Fibroblast of the aortic adventitia (primary cell): ENCODE measurements at regions not wholly inside any gene's neighbourhood (a gene's known extent, or its start where the extent isn't known, plus 50 kb on each side); places are given as distances from the start of the nearest gene placed in this dataset.

Experiments
- DNase-seq: peaks from one replicate; pipeline ENCODE4 v3.0.0-alpha.2; 2010; ENCODE audit warnings: low read depth
- H3K4me3 ChIP-seq: 2 replicates; pipeline ENCODE4 v1.5.1; 2011; ENCODE audit warnings: low read depth, mild to moderate bottlenecking, control low read depth, low read length, moderate library complexity
- TF ChIP-seq, protein P1 (sequence below): IDR thresholded peaks from 2 replicates; pipeline ENCODE4 v1.5.1; 2011; ENCODE audit warnings: mild to moderate bottlenecking, low read length, control low read depth, inconsistent platforms; ENCODE audit not compliant: insufficient read depth

DNA sequence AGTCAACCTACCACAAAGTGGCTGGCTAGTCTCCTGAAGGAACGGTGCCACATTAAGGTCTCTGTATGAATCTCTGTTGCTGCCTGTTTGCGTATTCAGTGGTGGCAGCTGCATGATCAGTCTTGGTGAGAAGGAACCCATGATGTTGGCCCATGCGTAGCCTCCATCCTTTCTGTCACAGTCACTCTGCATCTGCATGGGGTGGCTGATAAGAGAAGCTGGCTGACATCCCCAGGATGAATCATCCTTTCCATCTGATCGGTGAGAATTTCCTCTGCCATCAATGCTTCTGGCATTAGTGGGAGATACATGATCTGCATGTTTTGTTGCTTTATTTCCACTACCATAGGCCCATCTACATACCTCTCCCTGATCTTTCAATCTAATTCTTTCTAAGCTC, 199.0 kb upstream of the NECTIN1 start:
- TF ChIP-seq, protein P1, sequence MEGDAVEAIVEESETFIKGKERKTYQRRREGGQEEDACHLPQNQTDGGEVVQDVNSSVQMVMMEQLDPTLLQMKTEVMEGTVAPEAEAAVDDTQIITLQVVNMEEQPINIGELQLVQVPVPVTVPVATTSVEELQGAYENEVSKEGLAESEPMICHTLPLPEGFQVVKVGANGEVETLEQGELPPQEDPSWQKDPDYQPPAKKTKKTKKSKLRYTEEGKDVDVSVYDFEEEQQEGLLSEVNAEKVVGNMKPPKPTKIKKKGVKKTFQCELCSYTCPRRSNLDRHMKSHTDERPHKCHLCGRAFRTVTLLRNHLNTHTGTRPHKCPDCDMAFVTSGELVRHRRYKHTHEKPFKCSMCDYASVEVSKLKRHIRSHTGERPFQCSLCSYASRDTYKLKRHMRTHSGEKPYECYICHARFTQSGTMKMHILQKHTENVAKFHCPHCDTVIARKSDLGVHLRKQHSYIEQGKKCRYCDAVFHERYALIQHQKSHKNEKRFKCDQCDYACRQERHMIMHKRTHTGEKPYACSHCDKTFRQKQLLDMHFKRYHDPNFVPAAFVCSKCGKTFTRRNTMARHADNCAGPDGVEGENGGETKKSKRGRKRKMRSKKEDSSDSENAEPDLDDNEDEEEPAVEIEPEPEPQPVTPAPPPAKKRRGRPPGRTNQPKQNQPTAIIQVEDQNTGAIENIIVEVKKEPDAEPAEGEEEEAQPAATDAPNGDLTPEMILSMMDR = no peak
- DNase-seq = no peak
- H3K4me3 ChIP-seq = no peak overlapping the region

DNA sequence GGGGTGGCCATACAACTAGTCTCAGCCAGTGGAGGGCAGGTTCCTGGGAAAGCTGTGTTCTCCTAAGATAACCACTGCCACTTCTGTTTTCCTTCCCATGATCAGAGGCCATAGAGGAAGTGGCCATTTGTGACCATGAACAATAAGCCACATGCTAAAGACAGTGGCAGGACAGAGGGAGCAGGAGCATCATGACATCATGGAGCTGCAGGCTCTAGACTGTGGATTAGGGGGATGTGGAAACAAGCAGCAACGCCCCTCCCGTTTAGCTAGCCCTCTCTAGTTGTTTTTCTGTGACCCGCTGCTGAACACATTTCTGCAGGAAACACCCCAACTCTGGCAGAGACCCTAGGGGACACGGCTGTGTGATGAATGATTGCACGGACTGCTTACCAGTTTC, 195.0 kb upstream of the NECTIN1 start:
- TF ChIP-seq, protein P1 = no peak
- H3K4me3 ChIP-seq = no peak overlapping the region
- DNase-seq = no peak

DNA sequence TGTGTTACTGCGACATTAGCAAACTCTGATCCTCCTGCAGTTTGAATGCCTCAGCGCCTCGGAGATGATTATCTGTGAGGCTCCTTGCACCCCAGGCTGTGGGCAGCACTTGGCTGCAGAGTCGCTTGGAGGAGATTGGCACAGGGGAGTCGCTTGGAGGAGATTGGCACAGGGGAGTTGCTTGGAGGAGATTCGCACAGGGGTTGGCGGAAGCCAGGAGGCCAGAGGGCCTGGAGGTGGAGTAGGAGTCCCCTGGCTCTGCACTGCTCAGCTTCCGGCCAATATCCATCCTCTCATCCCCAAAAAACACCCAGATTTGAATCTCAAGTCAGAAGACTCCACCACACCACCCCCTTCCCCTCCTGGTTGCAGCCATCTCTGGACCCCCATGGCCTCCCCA, 192.6 kb upstream of the NECTIN1 start:
- no peak for DNase-seq
- no peak overlapping the region for H3K4me3 ChIP-seq
- TF ChIP-seq, protein P1 = no peak

DNA sequence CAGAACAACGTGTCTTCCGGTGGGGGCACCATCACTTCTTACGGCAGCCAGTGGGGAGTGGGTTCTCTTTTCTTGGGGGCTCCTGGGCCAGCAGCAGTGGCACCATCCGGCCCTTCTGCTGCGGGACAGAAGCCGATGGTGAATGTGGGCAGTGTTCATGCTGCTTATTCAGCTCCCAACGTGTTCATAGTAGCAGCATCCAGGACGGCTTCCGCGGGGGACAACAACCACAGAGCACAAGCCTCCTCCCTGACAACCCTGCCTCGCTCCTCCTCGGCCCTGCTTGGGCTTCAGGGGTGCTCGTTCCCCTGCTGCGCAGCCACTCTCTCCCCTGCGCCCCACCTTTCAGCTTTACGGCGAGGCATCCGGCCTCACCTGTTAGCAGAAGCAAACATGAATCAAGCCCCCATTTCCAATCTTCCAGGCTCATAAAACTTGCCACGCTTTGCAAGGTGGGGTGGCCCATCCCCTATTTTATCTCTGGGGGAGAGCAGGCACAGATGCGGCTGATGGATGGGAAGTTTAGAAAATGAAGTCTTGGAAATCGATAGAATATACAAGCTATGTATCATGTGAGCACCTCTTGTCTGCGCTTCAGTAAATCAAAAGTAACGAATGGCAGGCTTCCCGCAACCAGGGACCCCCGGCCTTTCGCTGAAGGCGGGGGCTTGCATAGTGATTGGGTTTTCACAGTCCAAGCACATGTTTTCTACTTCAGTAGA, 191.8 kb upstream of the NECTIN1 start:
- H3K4me3 ChIP-seq = no peak overlapping the region
- DNase-seq = no peak
- TF ChIP-seq, protein P1 = no peak

DNA sequence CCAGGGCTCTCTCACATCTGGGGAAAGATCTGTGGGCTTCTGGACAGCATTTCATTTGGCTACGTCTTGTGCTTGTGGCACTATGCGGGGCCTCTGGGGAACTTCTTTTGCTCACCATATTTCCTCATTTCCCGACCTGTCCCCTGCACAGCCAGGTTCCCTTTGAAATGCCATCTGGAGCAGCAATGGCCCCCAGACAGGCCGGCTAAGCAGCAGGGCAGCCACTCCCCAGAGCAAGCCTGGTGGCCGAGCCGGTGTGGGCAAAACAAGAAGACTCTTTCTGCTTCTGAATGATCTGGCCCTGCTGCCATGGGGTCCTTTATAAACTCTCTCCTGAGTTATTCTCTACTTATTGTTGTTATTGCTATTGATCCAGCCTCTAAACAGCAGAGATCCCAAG, 190.7 kb upstream of the NECTIN1 start:
- DNase-seq = no peak
- H3K4me3 ChIP-seq = no peak overlapping the region
- TF ChIP-seq, protein P1 = no peak

DNA sequence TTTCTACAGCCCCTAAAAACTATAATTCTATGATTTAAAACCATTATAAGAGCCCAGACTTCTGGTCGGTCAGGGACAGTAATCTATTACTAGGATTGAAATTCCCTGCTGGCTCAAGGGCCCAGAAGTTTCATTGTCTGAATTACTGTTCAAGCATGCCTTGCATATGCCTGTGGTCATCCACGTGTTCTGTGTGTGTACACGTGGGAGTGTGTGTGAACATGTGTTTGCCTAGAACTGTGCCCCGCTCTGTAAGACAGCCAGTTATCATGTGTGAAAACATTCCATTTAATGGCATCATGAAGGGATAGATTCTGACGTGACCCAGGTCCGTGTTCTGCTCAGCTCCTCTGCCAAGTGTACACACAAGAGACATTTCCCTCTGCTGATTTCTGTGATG, 189.3 kb upstream of the NECTIN1 start:
- H3K4me3 ChIP-seq = no peak overlapping the region
- TF ChIP-seq, protein P1 = no peak
- no peak for DNase-seq

DNA sequence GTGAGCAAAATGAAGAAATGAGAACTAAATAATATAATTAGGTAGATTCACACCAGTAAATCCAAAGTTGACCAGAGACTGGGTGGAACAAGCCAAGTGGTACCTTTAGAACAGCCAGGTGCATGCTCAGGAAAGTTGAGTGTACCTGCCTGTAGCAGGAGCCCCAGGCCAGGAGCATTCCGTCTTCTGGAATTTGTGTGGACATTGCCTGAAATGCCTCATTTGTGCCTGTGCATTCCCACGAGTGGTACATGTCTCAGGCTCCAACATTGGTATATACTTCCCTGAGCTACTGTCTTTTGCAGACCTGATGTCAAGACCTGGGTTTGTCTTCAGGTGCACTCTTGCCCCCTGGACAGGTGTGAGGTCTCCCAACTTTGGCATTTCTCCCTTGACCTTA, 187.6 kb upstream of the NECTIN1 start:
- TF ChIP-seq, protein P1 = no peak

More for the DNA sequence above, 187.6 kb upstream of the NECTIN1 start:
- DNase-seq = no peak
- H3K4me3 ChIP-seq = no peak overlapping the region
